H1 (cell line): ENCODE measurements at regions not wholly inside any gene's neighbourhood (a gene's known extent, or its start where the extent isn't known, plus 50 kb on each side); places are given as distances from the start of the nearest gene placed in this dataset.

Experiments
- CTCF ChIA-PET: fragments of 300-600 bp; sonication (Branson Sonifier 250); formaldehyde crosslinking; loops from one replicate; lab custom pipeline; 2021; ENCODE audit not compliant: partially characterized antibody; lab: Charles Lee
- POLR2A ChIA-PET: fragments of 300-600 bp; sonication (Branson Sonifier 250); formaldehyde crosslinking; loops from one replicate; lab custom pipeline; 2021; ENCODE audit warnings: inconsistent platforms; ENCODE audit not compliant: partially characterized antibody; lab: Charles Lee
- DNase-seq, 2 experiments: peaks; one replicate each; pipeline versions ENCODE4 v3.0.0 to v3.0.0-alpha.2; 2010 to 2022; ENCODE audit warnings: low spot score in 2 of 2, low read depth in 1 of 2, mixed read lengths in 1 of 2
- FAIRE-seq: peaks from 2 replicates; lab custom pipeline; 2011; peaks lifted over from hg19 to GRCh38; lab: Jason Lieb, UNC
- H2AFZ ChIP-seq: 2 replicates; pipeline ENCODE4 v1.8.1; 2012; ENCODE audit warnings: low read length, inconsistent platforms
- H2AK5ac ChIP-seq: 2 replicates; pipeline ENCODE4 v1.6.1; 2013; ENCODE audit warnings: low read depth, low read length
- H2BK120ac ChIP-seq: replicated peaks from 2 replicates; pipeline ENCODE3; 2013; ENCODE audit warnings: low read depth, low read length, inconsistent platforms
- H2BK12ac ChIP-seq: 2 replicates; pipeline ENCODE4 v1.6.1; 2013; ENCODE audit warnings: low read depth, low read length
- H2BK15ac ChIP-seq: 2 replicates; pipeline ENCODE4 v1.6.1; 2013; ENCODE audit warnings: low read length
- H2BK20ac ChIP-seq: 2 replicates; pipeline ENCODE4 v1.6.1; 2013; ENCODE audit warnings: low read length
- H2BK5ac ChIP-seq: 2 replicates; pipeline ENCODE4 v1.6.1; 2013; ENCODE audit warnings: low read depth, low read length
- H3K14ac ChIP-seq: 2 replicates; pipeline ENCODE4 v1.6.1; 2013; ENCODE audit warnings: inconsistent platforms; ENCODE audit not compliant: insufficient read length
- H3K18ac ChIP-seq: 2 replicates; pipeline ENCODE4 v1.6.1; 2013; ENCODE audit warnings: low read length; ENCODE audit errors: extremely low read depth
- H3K23ac ChIP-seq: 2 replicates; pipeline ENCODE4 v1.6.1; 2013; ENCODE audit warnings: inconsistent platforms; ENCODE audit not compliant: insufficient read length
- H3K23me2 ChIP-seq: 2 replicates; pipeline ENCODE4 v1.6.1; 2013; ENCODE audit warnings: low read depth, low read length
- H3K27ac ChIP-seq: 2 replicates; pipeline ENCODE4 v1.6.1; 2011; ENCODE audit warnings: low read depth, low read length, inconsistent platforms
- H3K27me3 ChIP-seq, 4 experiments: replicated peaks in 1 of 4; 1 replicate in 1 of 4; 2 replicates in 3 of 4; pipeline versions ENCODE4 v1.6.1 to v1.8.1; 2011 to 2013; ENCODE audit warnings: low read length in 3 of 4, mild to moderate bottlenecking in 3 of 4, inconsistent platforms in 2 of 4, mixed read lengths in 2 of 4, moderate library complexity in 1 of 4; ENCODE audit not compliant: control insufficient read depth in 3 of 4, insufficient read depth in 3 of 4; ENCODE audit errors: extremely low read depth in 1 of 4
- H3K36me3 ChIP-seq, 4 experiments: 2 replicates each; pipeline versions ENCODE4 v1.6.1 to v1.8.1; 2011 to 2013; ENCODE audit warnings: mild to moderate bottlenecking in 4 of 4, low read length in 3 of 4, moderate library complexity in 2 of 4, control low read depth in 1 of 4, inconsistent platforms in 1 of 4; ENCODE audit not compliant: insufficient read depth in 4 of 4, control insufficient read depth in 2 of 4
- H3K4ac ChIP-seq: replicated peaks from 2 replicates; pipeline ENCODE3; 2013; ENCODE audit warnings: low read length, low read depth, mixed read lengths, inconsistent platforms; ENCODE audit not compliant: insufficient read length
- H3K4me1 ChIP-seq, 4 experiments: replicated peaks in 1 of 4; 1 replicate in 1 of 4; 2 replicates in 3 of 4; pipeline versions ENCODE4 v1.6.1 to v1.8.1; 2011 to 2013; ENCODE audit warnings: low read length in 3 of 4, inconsistent platforms in 2 of 4, mixed read lengths in 1 of 4; ENCODE audit not compliant: insufficient read depth in 4 of 4, control insufficient read depth in 3 of 4
- H3K4me2 ChIP-seq, 2 experiments: 2 replicates each; pipeline versions ENCODE4 v1.6.1 to v1.8.1; 2011 to 2013; ENCODE audit warnings: low read depth in 2 of 2, low read length in 2 of 2, control low read depth in 1 of 2, inconsistent platforms in 1 of 2, mild to moderate bottlenecking in 1 of 2; ENCODE audit not compliant: insufficient read depth in 1 of 2
- H3K4me3 ChIP-seq, 4 experiments: fragments of 200-600, 300-600 bp in 1 of 4; sonication (generic), shearing (Covaris generic), sonication (Bioruptor Twin) in 1 of 4; 2 replicates each; pipeline versions ENCODE4 v1.5.1 to v1.8.1; 2011 to 2016; ENCODE audit warnings: low read length in 4 of 4, low read depth in 3 of 4, control low read depth in 2 of 4, inconsistent platforms in 2 of 4, mild to moderate bottlenecking in 2 of 4, mixed read lengths in 1 of 4, moderate library complexity in 1 of 4; ENCODE audit not compliant: insufficient read depth in 2 of 4; ENCODE audit errors: extremely low read depth in 1 of 4
- H3K56ac ChIP-seq: replicated peaks from 2 replicates; pipeline ENCODE3; 2013; ENCODE audit warnings: low read depth, mild to moderate bottlenecking, mixed read lengths, low read length, inconsistent platforms; ENCODE audit not compliant: insufficient read length
- H3K79me1 ChIP-seq: 2 replicates; pipeline ENCODE4 v1.6.1; 2013; ENCODE audit warnings: low read depth, low read length, control low read depth
- H3K79me2 ChIP-seq, 2 experiments: 2 replicates each; pipeline versions ENCODE4 v1.6.1 to v1.8.1; 2012 to 2013; ENCODE audit warnings: low read length in 2 of 2, mild to moderate bottlenecking in 2 of 2, inconsistent platforms in 1 of 2; ENCODE audit not compliant: insufficient read depth in 2 of 2, control insufficient read depth in 1 of 2
- H3K9ac ChIP-seq, 4 experiments: replicated peaks in 1 of 4; 1 replicate in 1 of 4; 2 replicates in 3 of 4; pipeline versions ENCODE4 v1.6.1 to v1.8.1; 2011 to 2013; ENCODE audit warnings: low read depth in 3 of 4, low read length in 3 of 4, control low read depth in 2 of 4, mild to moderate bottlenecking in 2 of 4, moderate library complexity in 2 of 4, inconsistent platforms in 1 of 4; ENCODE audit errors: extremely low read depth in 1 of 4
- H3K9me3 ChIP-seq, 2 experiments: 2 replicates each; pipeline versions ENCODE4 v1.6.1 to v1.8.1; 2012 to 2013; ENCODE audit warnings: mild to moderate bottlenecking in 2 of 2, moderate library complexity in 2 of 2, control low read depth in 1 of 2, inconsistent platforms in 1 of 2, low read depth in 1 of 2, low read length in 1 of 2, mixed read lengths in 1 of 2; ENCODE audit not compliant: insufficient read depth in 2 of 2
- H4K20me1 ChIP-seq, 2 experiments: replicated peaks in 1 of 2; 2 replicates each; pipeline versions ENCODE3 to v1.8.1; 2011 to 2013; ENCODE audit warnings: inconsistent platforms in 2 of 2, low read length in 2 of 2, mild to moderate bottlenecking in 1 of 2; ENCODE audit not compliant: insufficient read depth in 2 of 2, control insufficient read depth in 1 of 2
- H4K5ac ChIP-seq: 2 replicates; pipeline ENCODE4 v1.6.1; 2013; ENCODE audit warnings: low read length, low read depth, mixed read lengths, inconsistent platforms; ENCODE audit not compliant: insufficient read length
- H4K8ac ChIP-seq: 2 replicates; pipeline ENCODE4 v1.8.0; 2013; ENCODE audit warnings: mild to moderate bottlenecking, moderate library complexity, low read length, inconsistent platforms; ENCODE audit not compliant: insufficient read depth; ENCODE audit errors: extremely low read depth
- H4K91ac ChIP-seq: replicated peaks from 2 replicates; pipeline ENCODE3; 2013; ENCODE audit warnings: low read length, mixed read lengths, inconsistent platforms; ENCODE audit not compliant: insufficient read length
- CEBPB ChIP-seq: IDR thresholded peaks from 2 replicates; pipeline ENCODE4 v1.6.1; 2012; ENCODE audit warnings: low read depth, low read length
- MAFK ChIP-seq: IDR thresholded peaks from 2 replicates; pipeline ENCODE4 v1.6.1; 2012; ENCODE audit warnings: low read depth, mild to moderate bottlenecking, improper control_type of control experiment, low read length
- MAX ChIP-seq: IDR thresholded peaks from 2 replicates; pipeline ENCODE4 v1.6.1; 2012; ENCODE audit warnings: inconsistent platforms
- TCF12 ChIP-seq: IDR thresholded peaks from 2 replicates; pipeline ENCODE4 v1.6.1; 2011; ENCODE audit warnings: low read depth, mild to moderate bottlenecking, low read length
- WGBS, 2 experiments: shearing (Covaris generic) in 1 of 2; methylation state at CpG; one replicate each; pipeline versions ENCODE4 v1.1.6 to v1.1.7; 2013 to 2015; ENCODE audit warnings: low lambda C conversion rate in 2 of 2, mixed read lengths in 2 of 2, inconsistent platforms in 1 of 2, low coverage in 1 of 2, missing lambda C conversion rate in 1 of 2; ENCODE audit not compliant: insufficient replicate concordance in 2 of 2, insufficient coverage in 1 of 2, insufficient read length in 1 of 2; ENCODE audit errors: extremely low coverage in 1 of 2, missing lambda C conversion rate in 1 of 2; 5-methylcytosine and 5-hydroxymethylcytosine counted together

DNA sequence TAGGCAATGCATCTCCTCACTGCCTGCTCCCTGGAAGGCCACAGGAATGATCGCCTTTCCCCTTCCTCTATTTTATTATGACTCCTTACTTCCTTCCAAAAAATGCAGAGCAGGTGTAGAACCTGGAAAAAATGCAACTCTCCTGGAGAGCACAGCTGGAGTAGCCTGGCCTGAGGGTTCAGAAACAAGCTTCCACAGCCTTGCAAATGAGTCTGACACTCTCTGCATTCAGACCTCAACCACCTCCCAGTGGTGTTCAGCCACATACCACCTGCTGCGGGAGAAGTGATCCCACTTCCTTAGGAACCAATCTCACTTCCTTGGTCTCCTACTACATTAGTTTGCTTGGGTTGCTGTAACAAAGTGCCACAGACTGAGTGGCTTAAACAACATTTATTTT is 368.1 kb upstream of the NOCT start:
- Histone ChIP-seq H3K9me3 (no peaks in the 10 kb centered on the region), H2BK15ac (no peak overlapping the region), H3K9ac (no peak overlapping the region), H3K56ac (no peak overlapping the region), H2AFZ (no peak overlapping the region), H3K18ac (no peak overlapping the region), H3K27me3 (no peaks in the 10 kb centered on the region), H3K4me3 (no peak overlapping the region), H4K8ac (no peak overlapping the region), H3K4me2 (no peak overlapping the region), H3K79me2 (no peaks in the 10 kb centered on the region), H2BK20ac (peak overlapping the region; percentile 96; the same call in 1 of the 2 replicates), H4K91ac (no peak overlapping the region), H3K79me1 (no peaks in the 10 kb centered on the region), H3K23ac (no peak overlapping the region), H3K4ac (no peak overlapping the region), H2BK5ac (peak overlapping the region; percentile 8; the same call in 1 of the 2 replicates), H3K23me2 (no peaks in the 10 kb centered on the region; the same call in 1 of the 2 replicates), H3K4me1 (peaks cover 0 to 11% (median 4%) of the 10 kb centered on the region in 4 experiments; a peak in 3 of 7 replicates), H3K14ac (no peak overlapping the region), H2BK120ac (no peak overlapping the region), H4K20me1 (no peaks in the 10 kb centered on the region), H2BK12ac (no peak overlapping the region), H4K5ac (no peak overlapping the region), H3K27ac (no peak overlapping the region), H2AK5ac (no peak overlapping the region), H3K36me3 (no peaks in the 10 kb centered on the region)
- no peak for TF ChIP-seq CEBPB
- 0 out of 2 replicates have a peak, but pooled peaks have one; percentile 55 for TF ChIP-seq TCF12
- no peak for TF ChIP-seq MAFK
- 0 out of 2 replicates have a peak, but pooled peaks have one; percentile 29 for TF ChIP-seq MAX
- POLR2A ChIA-PET: no interaction called here
- no peak for DNase-seq
- FAIRE-seq: peak; percentile 77
- WGBS, 2 experiments: 46% methylated on average over 2 of the region's 2 CpGs; no CpG with 5 or more reads in 1 of the 2 experiments
- CTCF ChIA-PET: interaction anchor here (1.1 to 1.3 kb wide), 2 partner anchors 16 to 69 kb away, joined by 3 read pairs; no protein-coding TSS in a partner anchor
